SK-N-SH treated with all-trans-retinoic acid at 6 μM for 48 hours (cell line): ENCODE measurements at regions not wholly inside any gene's neighbourhood (a gene's known extent, or its start where the extent isn't known, plus 50 kb on each side); places are given as distances from the start of the nearest gene placed in this dataset.

ENCODE experiments used
- ARNTL ChIP-seq: fragments of 450-650 bp; formaldehyde crosslinking; IDR thresholded peaks from 2 replicates; pipeline ENCODE4 v1.5.0; 2020; ENCODE audit warnings: low read depth, mild to moderate bottlenecking, moderate library complexity, borderline replicate concordance
- BACH2 ChIP-seq: fragments of 250-450 bp; sonication (Bioruptor Pico); IDR thresholded peaks from 2 replicates; pipeline ENCODE4 v1.9.0; 2021; ENCODE audit warnings: mild to moderate bottlenecking, borderline replicate concordance
- CSDC2 ChIP-seq: fragments of 250-450 bp; sonication (Bioruptor Pico); IDR thresholded peaks from 2 replicates; pipeline ENCODE4 v1.5.0; 2020; ENCODE audit warnings: mild to moderate bottlenecking, moderate library complexity
- OSR1 ChIP-seq: fragments of 250-450 bp; sonication (Bioruptor Pico); IDR thresholded peaks from 2 replicates; pipeline ENCODE4 v1.8.0; 2022; ENCODE audit warnings: moderate library complexity, mild to moderate bottlenecking, inconsistent platforms
- RARB ChIP-seq: fragments of 250-450 bp; sonication (Bioruptor Pico); IDR thresholded peaks from 2 replicates; pipeline ENCODE4 v1.8.0; 2021; ENCODE audit warnings: mild to moderate bottlenecking, moderate library complexity
- TCF4 ChIP-seq: fragments of 250-450 bp; sonication (Bioruptor Pico); IDR thresholded peaks from 2 replicates; pipeline ENCODE4 v1.8.0; 2021; ENCODE audit warnings: mild to moderate bottlenecking, moderate library complexity, borderline replicate concordance
- ZFP3 ChIP-seq: fragments of 250-450 bp; sonication (Bioruptor Pico); IDR thresholded peaks from 2 replicates; pipeline ENCODE4 v1.5.0; 2020; ENCODE audit warnings: mild to moderate bottlenecking, moderate library complexity
- ZFP30 ChIP-seq: fragments of 450-650 bp; formaldehyde crosslinking; IDR thresholded peaks from 2 replicates; pipeline ENCODE4 v1.5.0; 2022; ENCODE audit warnings: mild to moderate bottlenecking, moderate library complexity
- ZNF565 ChIP-seq: fragments of 450-650 bp; formaldehyde crosslinking; conservative IDR thresholded peaks from 2 replicates; pipeline ENCODE4 v1.5.0; 2020; ENCODE audit warnings: low read depth, mild to moderate bottlenecking, moderate library complexity
- ZNF8 ChIP-seq: fragments of 450-650 bp; formaldehyde crosslinking; IDR thresholded peaks from 2 replicates; pipeline ENCODE4 v1.5.0; 2020; ENCODE audit warnings: mild to moderate bottlenecking, moderate library complexity
- TF ChIP-seq, protein P1 (sequence below): fragments of 250-450 bp; sonication (Bioruptor Pico); IDR thresholded peaks from 2 replicates; pipeline ENCODE4 v1.5.1; 2020; ENCODE audit warnings: low read depth, mild to moderate bottlenecking, moderate library complexity
- TF ChIP-seq, protein P2 (sequence below): fragments of 250-450 bp; sonication (Bioruptor Pico); IDR thresholded peaks from 2 replicates; pipeline ENCODE4 v1.8.0; 2020; ENCODE audit warnings: mild to moderate bottlenecking, moderate library complexity, borderline replicate concordance
- TF ChIP-seq, protein P3 (sequence below): fragments of 250-450 bp; sonication (Bioruptor Pico); IDR thresholded peaks from 2 replicates; pipeline ENCODE4 v1.8.0; 2021; ENCODE audit warnings: low read depth, mild to moderate bottlenecking, moderate library complexity, borderline replicate concordance

DNA sequence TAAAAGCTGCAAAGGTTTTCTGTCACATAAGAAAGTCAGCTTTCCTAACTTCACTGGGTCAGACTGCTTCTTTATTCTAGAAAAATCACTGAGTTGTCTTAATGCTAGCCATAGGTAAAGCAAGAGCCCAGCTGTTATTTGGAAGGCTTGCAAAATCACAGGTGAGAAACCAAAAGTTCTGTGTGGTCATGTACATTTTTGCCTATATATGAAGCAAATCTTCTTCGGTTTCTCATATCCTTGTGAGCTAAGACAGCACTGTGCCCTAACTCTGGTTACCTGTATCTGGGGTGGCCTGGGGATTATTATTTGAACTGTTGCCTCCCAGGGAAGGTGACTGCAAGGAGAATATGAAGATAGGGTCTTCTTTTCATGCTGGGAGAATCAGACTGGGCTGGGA is 444.9 kb upstream of the CLINT1 start:
- TF ChIP-seq, protein P1, sequence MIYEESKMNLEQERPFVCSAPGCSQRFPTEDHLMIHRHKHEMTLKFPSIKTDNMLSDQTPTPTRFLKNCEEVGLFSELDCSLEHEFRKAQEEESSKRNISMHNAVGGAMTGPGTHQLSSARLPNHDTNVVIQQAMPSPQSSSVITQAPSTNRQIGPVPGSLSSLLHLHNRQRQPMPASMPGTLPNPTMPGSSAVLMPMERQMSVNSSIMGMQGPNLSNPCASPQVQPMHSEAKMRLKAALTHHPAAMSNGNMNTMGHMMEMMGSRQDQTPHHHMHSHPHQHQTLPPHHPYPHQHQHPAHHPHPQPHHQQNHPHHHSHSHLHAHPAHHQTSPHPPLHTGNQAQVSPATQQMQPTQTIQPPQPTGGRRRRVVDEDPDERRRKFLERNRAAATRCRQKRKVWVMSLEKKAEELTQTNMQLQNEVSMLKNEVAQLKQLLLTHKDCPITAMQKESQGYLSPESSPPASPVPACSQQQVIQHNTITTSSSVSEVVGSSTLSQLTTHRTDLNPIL (CRISPR knock-in tag): no peak
- TF ChIP-seq CSDC2 (CRISPR knock-in tag): no peak
- TF ChIP-seq ZFP30 (CRISPR knock-in tag): no peak
- TF ChIP-seq, protein P2, sequence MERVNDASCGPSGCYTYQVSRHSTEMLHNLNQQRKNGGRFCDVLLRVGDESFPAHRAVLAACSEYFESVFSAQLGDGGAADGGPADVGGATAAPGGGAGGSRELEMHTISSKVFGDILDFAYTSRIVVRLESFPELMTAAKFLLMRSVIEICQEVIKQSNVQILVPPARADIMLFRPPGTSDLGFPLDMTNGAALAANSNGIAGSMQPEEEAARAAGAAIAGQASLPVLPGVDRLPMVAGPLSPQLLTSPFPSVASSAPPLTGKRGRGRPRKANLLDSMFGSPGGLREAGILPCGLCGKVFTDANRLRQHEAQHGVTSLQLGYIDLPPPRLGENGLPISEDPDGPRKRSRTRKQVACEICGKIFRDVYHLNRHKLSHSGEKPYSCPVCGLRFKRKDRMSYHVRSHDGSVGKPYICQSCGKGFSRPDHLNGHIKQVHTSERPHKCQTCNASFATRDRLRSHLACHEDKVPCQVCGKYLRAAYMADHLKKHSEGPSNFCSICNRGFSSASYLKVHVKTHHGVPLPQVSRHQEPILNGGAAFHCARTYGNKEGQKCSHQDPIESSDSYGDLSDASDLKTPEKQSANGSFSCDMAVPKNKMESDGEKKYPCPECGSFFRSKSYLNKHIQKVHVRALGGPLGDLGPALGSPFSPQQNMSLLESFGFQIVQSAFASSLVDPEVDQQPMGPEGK: no peak
- no peak for TF ChIP-seq ARNTL (CRISPR knock-in tag)
- TF ChIP-seq, protein P3, sequence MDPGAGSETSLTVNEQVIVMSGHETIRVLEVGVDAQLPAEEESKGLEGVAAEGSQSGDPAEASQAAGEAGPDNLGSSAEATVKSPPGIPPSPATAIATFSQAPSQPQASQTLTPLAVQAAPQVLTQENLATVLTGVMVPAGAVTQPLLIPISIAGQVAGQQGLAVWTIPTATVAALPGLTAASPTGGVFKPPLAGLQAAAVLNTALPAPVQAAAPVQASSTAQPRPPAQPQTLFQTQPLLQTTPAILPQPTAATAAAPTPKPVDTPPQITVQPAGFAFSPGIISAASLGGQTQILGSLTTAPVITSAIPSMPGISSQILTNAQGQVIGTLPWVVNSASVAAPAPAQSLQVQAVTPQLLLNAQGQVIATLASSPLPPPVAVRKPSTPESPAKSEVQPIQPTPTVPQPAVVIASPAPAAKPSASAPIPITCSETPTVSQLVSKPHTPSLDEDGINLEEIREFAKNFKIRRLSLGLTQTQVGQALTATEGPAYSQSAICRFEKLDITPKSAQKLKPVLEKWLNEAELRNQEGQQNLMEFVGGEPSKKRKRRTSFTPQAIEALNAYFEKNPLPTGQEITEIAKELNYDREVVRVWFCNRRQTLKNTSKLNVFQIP: no peak
- no peak for TF ChIP-seq ZNF8
- no peak for TF ChIP-seq TCF4 (CRISPR knock-in tag)
- TF ChIP-seq RARB (CRISPR knock-in tag): no peak
- no peak for TF ChIP-seq ZFP3 (CRISPR knock-in tag)
- TF ChIP-seq OSR1: no peak
- no peak for TF ChIP-seq ZNF565 (CRISPR knock-in tag)
- TF ChIP-seq BACH2 (CRISPR knock-in tag): no peak
